CD14-positive monocyte (primary cell): ENCODE measurements at regions not wholly inside any gene's neighbourhood (a gene's known extent, or its start where the extent isn't known, plus 50 kb on each side); places are given as distances from the start of the nearest gene placed in this dataset.

Experiments used
- DNase-seq, 3 donors: peaks; one replicate each; pipeline ENCODE4 v3.0.0-alpha.2; 2011 to 2022
- H2AFZ ChIP-seq: 2 replicates; pipeline ENCODE4 v1.6.0; 2012; ENCODE audit warnings: mild to moderate bottlenecking, low read depth, low read length, inconsistent platforms; ENCODE audit not compliant: insufficient read depth, poor library complexity, severe bottlenecking
- H3K27ac ChIP-seq, 2 donors: 1 replicate in 1 of 2; 2 replicates in 1 of 2; pipeline ENCODE4 v1.5.1; 2012 to 2013; ENCODE audit warnings: low read length in 2 of 2, control low read depth in 1 of 2, inconsistent platforms in 1 of 2, low read depth in 1 of 2, mild to moderate bottlenecking in 1 of 2
- H3K27me3 ChIP-seq, 2 donors: one replicate each; pipeline versions ENCODE4 v1.6.0 to v1.6.1; 2011 to 2013; ENCODE audit warnings: low read length in 2 of 2; ENCODE audit not compliant: control insufficient read depth in 2 of 2, insufficient read depth in 2 of 2
- H3K36me3 ChIP-seq, 2 donors: replicated peaks in 1 of 2; 1 replicate in 1 of 2; 2 replicates in 1 of 2; pipeline versions ENCODE4 v1.5.1 to v1.6.1; 2012 to 2013; ENCODE audit warnings: low read length in 2 of 2, control low read depth in 1 of 2, inconsistent platforms in 1 of 2, mild to moderate bottlenecking in 1 of 2; ENCODE audit not compliant: insufficient read depth in 2 of 2, control insufficient read depth in 1 of 2
- H3K4me1 ChIP-seq, 2 donors: 1 replicate in 1 of 2; 2 replicates in 1 of 2; pipeline versions ENCODE4 v1.5.1 to v1.6.1; 2012 to 2013; ENCODE audit warnings: low read length in 2 of 2, control low read depth in 1 of 2, inconsistent platforms in 1 of 2, mild to moderate bottlenecking in 1 of 2, moderate library complexity in 1 of 2; ENCODE audit not compliant: insufficient read depth in 2 of 2, control insufficient read depth in 1 of 2
- H3K4me2 ChIP-seq: replicated peaks from 2 replicates; pipeline ENCODE3; 2012; ENCODE audit warnings: low read length, moderate library complexity, mild to moderate bottlenecking; ENCODE audit not compliant: poor library complexity, severe bottlenecking; ENCODE audit errors: extremely low read depth
- H3K4me3 ChIP-seq, 3 experiments: fragments of 200-600 bp in 1 of 3; sonication (generic) in 1 of 3; replicated peaks in 1 of 3; 1 replicate in 2 of 3; 2 replicates in 1 of 3; pipeline ENCODE4 v1.5.1; 2011 to 2013; ENCODE audit warnings: low read length in 3 of 3, mild to moderate bottlenecking in 3 of 3, control low read depth in 2 of 3, low read depth in 2 of 3, inconsistent platforms in 1 of 3, moderate library complexity in 1 of 3
- H3K79me2 ChIP-seq: 2 replicates; pipeline ENCODE4 v1.6.0; 2012; ENCODE audit warnings: mild to moderate bottlenecking, control low read depth, inconsistent platforms, low read length, moderate library complexity; ENCODE audit not compliant: insufficient read depth
- H3K9ac ChIP-seq: 2 replicates; pipeline ENCODE4 v1.6.0; 2017; ENCODE audit warnings: low read length, mild to moderate bottlenecking; ENCODE audit not compliant: insufficient read depth, poor library complexity, severe bottlenecking
- H3K9me3 ChIP-seq, 2 donors: replicated peaks in 1 of 2; 1 replicate in 1 of 2; 2 replicates in 1 of 2; pipeline versions ENCODE4 v1.5.1 to v1.6.1; 2012 to 2013; ENCODE audit warnings: low read length in 2 of 2, control low read depth in 1 of 2; ENCODE audit not compliant: control insufficient read depth in 1 of 2, insufficient read depth in 1 of 2
- H4K20me1 ChIP-seq: 2 replicates; pipeline ENCODE4 v1.6.0; 2012; ENCODE audit warnings: mild to moderate bottlenecking, low read length, control low read depth, moderate library complexity; ENCODE audit not compliant: insufficient read depth
- H3K27ac Mint-ChIP-seq, 7 donors: one replicate each; pipeline ENCODE4 v1.8.0; 2020; ENCODE audit warnings: mild to moderate bottlenecking in 7 of 7, mixed read lengths in 7 of 7, moderate library complexity in 6 of 7, inconsistent platforms in 2 of 7
- H3K27me3 Mint-ChIP-seq, 3 donors: one replicate each; pipeline ENCODE4 v1.8.0; 2021 to 2022; ENCODE audit warnings: low read depth in 3 of 3, mild to moderate bottlenecking in 3 of 3, mixed read lengths in 3 of 3, moderate library complexity in 3 of 3, inconsistent platforms in 1 of 3
- H3K36me3 Mint-ChIP-seq, 2 donors: one replicate each; pipeline ENCODE4 v1.8.0; 2020; ENCODE audit warnings: mixed read lengths in 2 of 2, inconsistent platforms in 1 of 2, mild to moderate bottlenecking in 1 of 2
- H3K4me1 Mint-ChIP-seq: one replicate; pipeline ENCODE4 v1.8.0; 2020; ENCODE audit warnings: mild to moderate bottlenecking, mixed read lengths
- H3K4me3 Mint-ChIP-seq, 2 donors: one replicate each; pipeline ENCODE4 v1.8.0; 2020; ENCODE audit warnings: mild to moderate bottlenecking in 2 of 2, mixed read lengths in 2 of 2, moderate library complexity in 1 of 2
- H3K9me3 Mint-ChIP-seq, 7 donors: one replicate each; pipeline ENCODE4 v1.8.0; 2020 to 2022; ENCODE audit warnings: mixed read lengths in 7 of 7, mild to moderate bottlenecking in 6 of 7, moderate library complexity in 6 of 7, inconsistent platforms in 2 of 7
- WGBS: methylation state at CpG from one replicate; pipeline ENCODE4 v1.1.5; 2013; ENCODE audit warnings: missing lambda C conversion rate; ENCODE audit not compliant: insufficient coverage; 5-methylcytosine and 5-hydroxymethylcytosine counted together
- intact Hi-C, 2 donors: fragments of 100-400 bp; cut with micrococcal nuclease; formaldehyde crosslinking; loops; one replicate each; pipeline versions ENCODE4 v1.15.0 to v1.15.1; 2023
- TF ChIP-seq, protein P1 (sequence below): fragments of 200-600 bp; IDR thresholded peaks from one replicate; pipeline ENCODE4 v1.8.0; 2022; ENCODE audit warnings: antibody characterized with exemption, mild to moderate bottlenecking

DNA sequence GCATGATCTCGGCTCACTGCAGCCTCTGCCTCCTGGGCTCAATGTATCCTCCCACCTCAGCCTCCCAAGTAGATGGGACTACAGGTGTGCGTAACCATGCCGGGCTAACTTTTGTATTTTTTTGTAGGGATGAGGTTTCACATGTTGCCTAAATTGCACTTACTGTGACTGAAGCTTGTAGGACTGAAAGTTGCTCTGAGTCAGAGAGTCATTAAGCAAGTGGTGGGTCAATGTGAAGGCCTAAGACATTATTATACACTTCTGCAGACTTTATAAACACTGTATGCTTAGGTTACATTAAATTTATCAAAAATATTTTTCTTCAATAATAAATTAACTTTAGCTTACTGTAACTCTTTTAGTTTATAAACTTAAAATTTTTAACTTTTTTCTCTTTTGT is 170.2 kb downstream of the FAT4 start:
- no peak overlapping the region for H3K9ac ChIP-seq
- H3K27me3 Mint-ChIP-seq = no peaks in the 10 kb centered on the region
- no peak overlapping the region for H3K4me2 ChIP-seq
- no peaks in the 10 kb centered on the region for H3K4me1 Mint-ChIP-seq
- no peaks in the 10 kb centered on the region for H3K36me3 ChIP-seq
- H2AFZ ChIP-seq = no peak overlapping the region
- no peaks in the 10 kb centered on the region for H3K79me2 ChIP-seq
- no peaks in the 10 kb centered on the region for H3K4me1 ChIP-seq
- H3K4me3 Mint-ChIP-seq = no peak overlapping the region
- no peak overlapping the region for H3K4me3 ChIP-seq
- WGBS = no CpG with 5 or more reads among the region's 3 CpGs
- no peaks in the 10 kb centered on the region for H3K36me3 Mint-ChIP-seq
- no peaks in the 10 kb centered on the region for H4K20me1 ChIP-seq
- intact Hi-C loops = no loop called here
- TF ChIP-seq, protein P1, sequence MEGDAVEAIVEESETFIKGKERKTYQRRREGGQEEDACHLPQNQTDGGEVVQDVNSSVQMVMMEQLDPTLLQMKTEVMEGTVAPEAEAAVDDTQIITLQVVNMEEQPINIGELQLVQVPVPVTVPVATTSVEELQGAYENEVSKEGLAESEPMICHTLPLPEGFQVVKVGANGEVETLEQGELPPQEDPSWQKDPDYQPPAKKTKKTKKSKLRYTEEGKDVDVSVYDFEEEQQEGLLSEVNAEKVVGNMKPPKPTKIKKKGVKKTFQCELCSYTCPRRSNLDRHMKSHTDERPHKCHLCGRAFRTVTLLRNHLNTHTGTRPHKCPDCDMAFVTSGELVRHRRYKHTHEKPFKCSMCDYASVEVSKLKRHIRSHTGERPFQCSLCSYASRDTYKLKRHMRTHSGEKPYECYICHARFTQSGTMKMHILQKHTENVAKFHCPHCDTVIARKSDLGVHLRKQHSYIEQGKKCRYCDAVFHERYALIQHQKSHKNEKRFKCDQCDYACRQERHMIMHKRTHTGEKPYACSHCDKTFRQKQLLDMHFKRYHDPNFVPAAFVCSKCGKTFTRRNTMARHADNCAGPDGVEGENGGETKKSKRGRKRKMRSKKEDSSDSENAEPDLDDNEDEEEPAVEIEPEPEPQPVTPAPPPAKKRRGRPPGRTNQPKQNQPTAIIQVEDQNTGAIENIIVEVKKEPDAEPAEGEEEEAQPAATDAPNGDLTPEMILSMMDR = no peak
- H3K27me3 ChIP-seq = no peaks in the 10 kb centered on the region
- no peak overlapping the region for H3K27ac ChIP-seq
- peaks cover 2% of the 10 kb centered on the region in 2 donors for H3K9me3 ChIP-seq
- no peak for DNase-seq
- H3K9me3 Mint-ChIP-seq = peaks cover 0 to 7% (median 2%) of the 10 kb centered on the region in 7 donors
- H3K27ac Mint-ChIP-seq = no peak overlapping the region

DNA sequence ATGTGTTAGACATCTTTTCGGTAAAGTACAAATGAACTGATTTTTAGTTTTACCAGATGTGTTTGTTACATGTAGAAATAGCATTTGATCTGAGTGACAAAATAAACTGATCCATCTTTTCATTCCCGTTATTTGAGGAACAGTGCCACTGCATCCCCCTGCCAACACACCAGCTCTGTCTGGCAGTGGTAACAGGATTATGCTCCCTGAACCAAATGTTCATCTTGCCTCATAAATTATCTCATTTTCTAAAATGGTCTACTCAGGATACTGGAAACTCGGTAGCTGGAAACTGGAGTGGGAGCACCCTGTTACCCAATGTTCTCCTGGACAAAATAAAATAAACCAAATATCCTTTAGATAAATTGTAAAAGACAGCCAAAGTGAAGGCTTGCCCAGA is 171.6 kb downstream of the FAT4 start:
- DNase-seq = no peak
- Mint-ChIP-seq H3K9me3 (peaks cover 4 to 12% (median 9%) of the 10 kb centered on the region in 7 donors), H3K36me3 (no peaks in the 10 kb centered on the region), H3K4me1 (no peaks in the 10 kb centered on the region), H3K4me3 (no peak overlapping the region), H3K27me3 (peaks cover 0 to 2% (median 0%) of the 10 kb centered on the region in 3 donors), H3K27ac (no peak overlapping the region)
- Histone ChIP-seq H3K27ac (no peak overlapping the region), H4K20me1 (no peaks in the 10 kb centered on the region), H3K9ac (no peak overlapping the region), H3K4me2 (no peak overlapping the region), H3K9me3 (peaks cover 9 to 16% of the 10 kb centered on the region in 2 donors), H2AFZ (no peak overlapping the region), H3K4me1 (no peaks in the 10 kb centered on the region), H3K36me3 (no peaks in the 10 kb centered on the region), H3K4me3 (no peak overlapping the region), H3K79me2 (no peaks in the 10 kb centered on the region), H3K27me3 (no peaks in the 10 kb centered on the region)
- intact Hi-C loops = no loop called here
- TF ChIP-seq, protein P1 = no peak
- 90% methylated on average over 2 of the region's 3 CpGs for WGBS
